GM19455 (cell line): ENCODE measurements at regions not wholly inside any gene's neighbourhood (a gene's known extent, or its start where the extent isn't known, plus 50 kb on each side); places are given as distances from the start of the nearest gene placed in this dataset.
"Not testable (repeated sequence)": the region's sequence is repeated elsewhere in the genome, so short reads cannot be mapped to it uniquely, and the experiment has no call there.

Experiments used
- ATAC-seq: cut with Tn5 transposase; IDR thresholded peaks from one replicate; pipeline ENCODE4 v1.9.1; 2021; ENCODE audit not compliant: unreplicated experiment

DNA sequence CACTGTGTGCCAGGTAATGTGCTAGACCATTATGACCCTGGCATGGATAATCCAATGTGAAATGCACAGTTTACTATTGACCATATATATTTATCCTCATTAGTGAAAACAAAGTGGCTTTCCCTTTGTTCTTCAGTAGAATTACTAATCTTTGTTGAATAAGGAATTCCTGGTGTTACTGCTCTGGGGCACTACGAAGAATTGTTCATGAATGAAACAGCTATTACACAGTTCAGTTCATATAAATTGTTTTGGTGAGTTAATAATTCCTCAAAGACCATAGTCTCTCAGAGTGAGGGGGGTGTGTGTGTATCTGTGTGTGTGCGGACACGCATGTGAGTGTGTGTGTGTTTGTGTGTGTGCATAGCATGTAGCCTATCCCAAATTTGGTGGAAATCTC lies 668.0 kb upstream of the MBL2 start:
- no peak for ATAC-seq

DNA sequence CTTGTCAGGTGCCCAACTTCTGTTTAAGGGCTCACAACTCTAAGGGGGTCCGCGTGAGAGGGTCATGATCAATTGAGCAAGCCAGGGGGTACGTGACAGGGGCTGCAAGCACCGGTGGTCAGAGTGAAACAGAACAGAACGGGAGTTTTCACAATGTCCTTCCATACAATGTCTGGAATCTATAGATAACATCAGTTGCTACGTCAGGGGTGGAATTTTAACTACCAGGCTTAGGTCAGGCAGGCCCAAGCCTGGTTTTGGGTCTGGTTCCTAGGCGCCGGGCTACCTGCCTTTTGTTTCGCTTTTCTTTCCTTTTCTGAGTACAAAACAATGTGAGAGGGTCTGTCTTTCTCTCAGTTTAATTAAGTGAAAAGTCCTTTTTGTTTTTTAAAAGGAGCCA lies 666.5 kb upstream of the MBL2 start:
- ATAC-seq: not testable (repeated sequence)

DNA sequence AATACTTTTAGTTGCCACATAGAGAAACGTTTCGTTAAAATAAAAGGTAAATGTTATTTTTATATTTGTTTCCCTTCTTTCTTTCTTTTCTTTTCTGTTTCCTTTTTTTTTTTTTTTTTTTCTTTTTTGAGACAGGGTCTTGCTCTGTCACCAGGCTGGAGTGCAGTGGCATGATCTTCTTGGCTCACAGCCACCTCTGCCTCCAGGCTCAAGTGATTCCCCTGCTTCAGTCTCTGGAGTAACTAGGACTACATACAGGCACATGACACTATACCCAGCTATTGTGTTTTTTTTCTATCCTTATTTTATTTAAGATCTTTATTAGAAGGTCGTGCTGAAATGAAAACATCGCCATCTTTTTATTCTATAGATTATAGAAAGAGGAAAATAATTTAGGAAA lies 661.8 kb upstream of the MBL2 start:
- ATAC-seq: no peak

DNA sequence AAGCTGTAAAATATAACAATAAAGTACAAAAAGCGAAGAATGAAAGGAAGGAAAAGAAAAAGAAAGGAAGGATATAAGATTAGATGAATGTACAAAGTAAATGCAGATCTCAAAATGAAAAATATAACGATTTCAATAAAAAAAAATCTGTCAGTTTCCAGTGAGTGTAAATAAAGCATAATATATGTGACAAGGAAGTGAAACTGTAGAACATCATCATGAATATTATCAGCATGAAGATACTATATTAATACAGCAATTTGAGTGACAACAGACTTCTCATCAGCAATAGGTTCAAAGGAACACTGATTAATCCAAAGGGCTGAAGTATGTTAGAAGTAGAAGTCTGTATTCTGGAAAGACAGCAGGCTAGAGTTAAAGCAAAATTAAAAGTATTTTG lies 659.5 kb upstream of the MBL2 start:
- ATAC-seq: no peak

DNA sequence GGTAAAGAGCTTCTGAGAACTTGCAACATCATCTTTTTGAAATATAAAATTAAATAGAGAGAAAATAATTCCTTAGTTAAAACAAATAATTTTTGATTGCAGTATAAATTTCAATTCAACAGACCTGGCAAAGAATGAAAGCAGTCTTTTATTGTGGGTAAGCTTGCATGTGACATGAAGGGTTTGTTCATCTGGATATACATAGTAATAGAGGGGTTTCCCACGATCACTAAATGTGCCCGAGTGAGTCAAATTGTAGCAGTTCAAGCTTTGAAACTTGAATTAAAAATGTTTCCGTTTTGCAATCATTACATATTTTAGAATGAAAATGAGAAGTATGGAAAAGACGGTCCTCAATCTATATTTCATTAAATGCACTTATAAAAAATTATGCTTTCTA lies 658.4 kb upstream of the MBL2 start:
- ATAC-seq: no peak

DNA sequence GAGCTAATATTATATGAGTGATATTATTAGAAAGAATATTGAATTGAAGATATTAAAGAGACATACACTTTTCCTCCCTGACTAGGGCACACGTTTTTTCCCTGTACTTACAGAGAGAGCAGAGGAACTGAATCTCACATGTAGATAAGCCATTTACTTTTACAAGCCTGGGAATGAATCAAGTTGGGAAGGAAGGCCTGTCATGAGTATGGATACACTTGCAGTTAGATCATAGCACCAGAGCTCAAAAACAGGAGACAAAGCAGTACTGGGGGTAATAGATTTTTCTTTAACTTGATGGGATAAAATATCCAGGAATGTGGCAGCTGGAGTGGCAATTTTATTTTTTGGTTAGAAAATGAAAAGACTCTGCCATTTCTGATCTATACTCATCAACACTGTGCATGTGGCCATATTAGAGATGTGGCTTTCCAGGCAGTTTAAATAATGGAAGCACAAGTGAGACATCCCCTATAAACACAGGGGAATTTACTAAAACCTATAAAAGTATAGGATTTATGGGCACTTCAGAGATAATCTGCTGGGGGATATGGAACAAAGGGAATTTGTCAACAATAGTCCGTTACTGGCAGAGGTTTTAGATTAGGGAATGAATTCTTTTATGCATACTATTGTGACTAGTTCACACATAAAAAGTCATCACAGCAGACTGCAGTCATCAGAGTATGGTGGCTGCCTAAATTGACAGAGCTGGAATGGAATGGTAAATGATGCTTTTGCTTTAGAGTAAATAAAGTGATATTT lies 657.7 kb upstream of the MBL2 start:
- ATAC-seq: no peak

DNA sequence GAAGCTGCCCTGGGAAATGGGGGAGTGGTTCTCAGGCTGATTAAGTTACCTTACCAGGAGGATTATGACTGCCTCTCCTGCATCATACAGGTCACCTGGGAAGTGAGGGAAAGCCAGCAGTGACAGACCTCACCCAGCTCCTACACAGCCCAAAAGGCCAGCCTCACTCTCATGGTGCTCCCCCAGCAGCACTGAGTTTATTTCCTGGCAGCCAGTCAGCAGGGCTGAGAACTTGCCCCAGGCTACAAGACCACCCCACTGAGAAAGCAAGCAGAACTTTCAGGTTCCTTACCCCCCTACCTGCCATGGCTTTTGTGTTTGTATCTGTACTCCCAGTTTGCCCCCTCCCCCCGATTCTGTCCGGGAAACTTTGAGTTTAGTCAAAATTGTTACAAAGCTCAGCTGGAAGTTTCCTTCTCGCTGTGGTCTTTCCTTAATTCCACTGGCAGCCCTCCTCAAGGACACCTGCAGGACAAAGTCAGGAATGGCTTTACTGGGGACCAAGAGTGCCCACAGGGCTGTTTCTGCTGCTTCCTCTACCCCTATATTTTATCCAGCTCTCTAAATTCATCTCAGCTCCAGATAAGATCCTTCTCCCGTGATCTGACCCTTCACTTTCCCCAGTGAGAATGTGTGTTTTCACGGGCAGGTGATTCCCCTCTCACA lies 649.8 kb upstream of the MBL2 start:
- ATAC-seq: no peak

DNA sequence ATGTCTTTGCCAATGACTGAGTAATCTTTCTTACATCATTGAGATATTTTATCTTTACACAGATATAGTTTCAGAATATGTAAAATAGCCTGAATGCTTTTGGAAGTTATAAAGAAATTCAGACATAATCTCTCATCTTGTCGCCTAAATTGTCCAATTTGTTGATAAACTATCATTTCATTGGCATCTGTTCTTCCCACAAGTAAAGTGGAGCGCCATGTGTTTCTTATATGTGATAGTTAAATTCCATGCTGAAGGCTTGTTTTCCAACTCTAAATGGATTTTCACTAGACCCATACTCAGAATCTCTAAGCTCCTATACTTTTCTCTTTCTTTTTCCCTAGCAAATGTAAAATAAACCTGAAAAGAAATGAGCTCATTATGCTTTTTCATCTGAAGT lies 640.1 kb upstream of the MBL2 start:
- ATAC-seq: no peak

DNA sequence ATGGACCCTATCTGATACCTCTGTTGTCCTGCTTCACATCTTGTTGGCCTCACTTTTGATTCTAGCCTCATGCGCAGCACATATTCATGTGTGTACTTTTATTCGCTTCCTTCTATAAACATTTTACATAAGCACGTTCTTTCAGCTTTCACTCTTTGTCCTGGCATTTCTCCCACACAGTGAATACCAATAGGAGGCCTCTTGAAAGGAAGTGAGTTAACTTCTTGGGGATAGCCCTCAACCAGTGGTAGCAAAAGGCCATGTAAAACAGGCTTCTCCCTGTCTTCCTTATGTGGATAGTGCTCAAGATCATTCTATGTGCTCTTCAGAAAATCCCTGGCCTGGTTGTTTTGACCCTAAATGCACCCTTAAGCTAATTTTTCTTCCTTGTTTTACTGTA lies 633.9 kb upstream of the MBL2 start:
- no peak for ATAC-seq

DNA sequence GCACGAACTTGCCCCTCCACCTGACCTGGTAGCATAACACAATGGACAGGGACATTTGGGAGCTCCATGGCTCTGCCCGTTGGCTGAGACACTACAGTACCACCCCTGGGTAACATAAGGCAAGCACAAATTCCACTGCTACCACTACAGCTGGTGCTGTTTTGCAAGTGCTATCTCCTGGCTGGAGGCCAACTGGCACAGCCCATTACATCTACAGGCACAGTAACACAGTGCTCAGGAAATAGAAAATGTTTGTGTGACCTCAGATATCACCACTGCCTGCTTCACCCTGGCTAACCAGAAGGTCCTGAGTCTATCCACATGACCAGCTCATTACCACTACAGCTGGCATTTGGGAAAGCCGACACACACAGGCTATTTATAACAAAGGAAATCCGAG lies 631.1 kb upstream of the MBL2 start:
- ATAC-seq: no peak

DNA sequence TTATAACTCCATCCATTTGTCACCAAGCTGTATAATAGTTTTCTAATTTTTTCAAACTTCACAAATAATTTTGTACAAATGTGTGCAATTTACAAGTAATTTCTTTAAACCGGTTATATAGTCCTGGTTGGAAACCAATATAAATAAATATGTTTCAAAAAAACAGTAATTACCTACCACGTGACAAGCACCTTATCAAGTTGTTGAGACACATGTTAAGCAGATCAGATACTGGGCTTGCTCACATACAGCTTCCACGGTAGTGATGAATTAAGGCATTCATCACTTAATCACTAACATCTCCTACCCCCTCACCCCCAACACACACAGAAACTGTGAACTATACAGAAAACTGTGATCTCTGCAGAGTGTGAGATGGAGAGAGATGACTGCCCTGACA lies 630.0 kb upstream of the MBL2 start:
- no peak for ATAC-seq

DNA sequence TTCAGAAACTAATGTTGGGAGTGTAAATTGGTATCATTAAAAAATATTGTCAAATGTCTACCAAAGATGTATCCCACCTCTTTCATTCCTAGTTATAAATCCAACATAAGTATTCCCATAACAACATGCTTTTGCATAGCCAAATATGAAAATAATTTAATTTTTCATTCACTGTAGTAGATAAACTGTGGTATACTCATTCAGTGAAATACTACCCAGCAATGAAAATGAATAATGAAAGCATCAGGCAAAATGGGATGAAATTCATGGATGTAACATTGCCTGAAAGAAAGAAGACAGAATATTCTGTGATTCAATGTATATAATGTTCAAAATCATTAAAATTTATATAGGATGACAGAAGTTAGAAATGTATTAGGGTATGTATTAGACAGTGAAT lies 629.0 kb upstream of the MBL2 start:
- ATAC-seq: no peak

DNA sequence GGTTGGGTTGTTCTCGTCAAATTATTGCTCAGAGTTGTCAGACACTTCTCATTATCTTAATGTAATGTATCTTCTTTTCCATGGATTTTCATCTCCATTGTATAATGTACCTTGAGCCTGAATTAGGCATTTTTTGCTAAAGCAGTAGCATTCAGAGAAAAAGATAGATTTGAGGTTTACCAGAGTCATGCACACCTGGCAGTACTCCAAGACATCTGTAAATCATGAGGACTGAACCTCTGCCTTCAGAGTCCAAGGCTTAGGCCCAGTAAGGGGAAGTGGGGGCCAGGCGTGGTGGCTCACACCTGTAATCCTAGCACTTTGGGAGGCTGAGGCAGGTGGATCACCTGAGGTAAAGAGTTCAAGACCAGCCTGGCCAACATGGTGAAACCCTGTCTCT lies 624.3 kb upstream of the MBL2 start:
- ATAC-seq: no peak

DNA sequence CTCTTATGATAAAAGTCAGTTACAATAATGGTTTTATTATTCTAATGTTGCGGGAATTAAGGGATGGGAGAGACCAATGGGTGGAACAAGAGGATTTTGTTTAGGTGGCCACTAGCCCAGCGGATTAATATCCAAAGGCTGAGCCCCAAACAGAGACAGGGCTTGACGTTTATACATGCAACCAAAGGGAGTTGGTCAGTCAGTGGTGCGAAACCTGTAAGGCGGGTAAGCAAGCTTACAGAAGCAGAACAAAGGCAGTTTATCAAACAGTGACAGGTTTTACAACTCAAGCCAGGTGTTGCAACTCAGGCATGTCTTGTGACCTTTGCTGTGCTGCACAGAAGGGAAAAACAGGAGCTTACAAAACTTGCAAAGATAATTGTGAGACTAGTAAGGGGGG lies 622.9 kb upstream of the MBL2 start:
- ATAC-seq: no peak

DNA sequence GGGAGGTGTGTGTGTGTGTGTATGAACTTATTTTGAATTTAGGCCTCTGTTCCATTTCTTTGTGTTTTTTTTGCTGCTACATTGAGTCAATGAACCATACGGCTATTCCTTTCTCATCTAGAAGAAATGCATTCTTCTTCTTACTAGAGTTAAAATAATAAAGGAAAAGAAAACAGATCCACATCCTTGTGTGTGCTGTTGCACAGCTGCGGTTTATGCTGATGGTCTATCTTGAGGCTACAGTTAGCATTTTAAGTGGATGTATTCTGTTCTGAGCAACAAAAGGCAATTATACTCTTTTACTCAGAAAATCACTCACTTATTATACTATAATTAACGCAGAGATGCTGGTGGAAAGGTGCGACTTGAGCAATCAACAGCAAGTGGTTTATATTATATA lies 615.0 kb upstream of the MBL2 start:
- no peak for ATAC-seq

DNA sequence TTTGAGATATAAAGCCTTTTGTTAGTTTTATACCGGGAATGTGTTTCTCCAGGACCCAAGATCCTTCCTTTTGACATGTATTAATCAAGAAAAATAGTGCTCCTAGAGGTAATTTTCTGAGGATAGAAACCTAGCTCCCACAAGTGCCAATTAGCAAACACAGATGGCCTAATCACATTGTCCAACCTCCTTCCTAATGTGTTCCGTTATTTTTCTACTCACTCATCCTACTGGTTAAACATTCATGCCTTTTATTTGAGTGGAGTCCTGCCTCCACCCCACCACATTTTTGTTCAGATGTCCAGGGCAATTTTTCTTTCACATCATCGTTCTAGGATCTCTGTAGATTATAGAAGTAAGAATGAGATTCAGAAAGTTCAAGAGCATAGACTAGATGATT lies 610.0 kb upstream of the MBL2 start:
- no peak for ATAC-seq

DNA sequence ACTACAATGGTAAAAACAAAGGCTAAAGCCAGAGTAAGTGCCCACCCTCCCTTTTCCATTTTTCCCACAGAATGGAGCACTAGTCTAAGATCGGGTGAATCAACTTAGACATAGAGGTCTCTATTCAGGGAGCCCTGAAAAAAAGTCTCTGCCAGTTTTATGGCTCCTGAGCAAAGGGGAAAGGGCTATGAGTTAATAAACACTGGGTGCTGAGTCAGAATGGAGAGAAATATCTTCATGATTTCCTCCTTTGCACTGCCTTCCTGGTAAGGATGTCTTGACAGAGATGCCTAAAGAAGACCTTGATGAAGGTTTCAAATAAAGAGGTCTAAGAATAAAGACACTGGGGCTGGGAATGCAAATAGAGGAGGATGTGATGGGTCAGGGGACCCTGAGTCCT lies 607.4 kb upstream of the MBL2 start:
- ATAC-seq: no peak

DNA sequence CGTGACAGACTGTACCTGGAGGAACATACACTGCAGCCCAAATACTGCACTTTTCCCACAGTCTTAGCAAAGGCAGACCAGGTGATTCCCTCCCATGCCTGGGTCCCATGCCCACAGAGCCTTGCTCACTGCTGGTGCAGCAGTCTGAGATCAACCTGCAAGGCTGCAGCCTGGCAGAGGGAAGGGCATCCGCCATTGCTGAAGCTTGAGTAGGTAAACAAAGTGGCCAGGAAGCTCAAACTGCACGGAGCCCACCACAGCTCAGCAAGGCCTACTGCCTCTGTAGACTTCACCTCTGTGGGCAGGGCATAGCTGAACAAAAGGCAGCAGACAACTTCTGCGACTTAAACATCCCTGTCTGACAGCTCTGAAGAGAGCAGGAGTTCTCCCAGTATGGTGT lies 597.8 kb upstream of the MBL2 start:
- ATAC-seq: no peak

DNA sequence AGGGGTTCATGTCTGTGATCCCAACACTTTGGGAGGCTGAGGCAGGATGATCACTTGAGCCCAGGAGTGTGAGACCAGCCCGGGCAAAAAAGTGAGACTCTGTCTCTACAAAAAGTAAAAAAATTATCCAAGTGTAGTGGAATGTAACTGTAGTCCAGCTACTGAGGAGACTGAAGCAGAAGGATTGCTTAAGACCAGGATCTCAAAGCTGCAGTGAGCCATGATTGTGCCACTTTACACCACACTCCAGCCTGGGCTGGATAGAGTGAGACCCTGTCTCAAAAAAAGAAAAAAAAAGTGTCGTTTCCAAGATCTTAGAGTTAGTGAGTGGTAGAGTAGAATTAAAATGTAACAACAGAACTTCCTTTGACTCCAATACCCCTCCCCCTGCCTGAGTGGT lies 589.4 kb upstream of the MBL2 start:
- ATAC-seq: no peak

DNA sequence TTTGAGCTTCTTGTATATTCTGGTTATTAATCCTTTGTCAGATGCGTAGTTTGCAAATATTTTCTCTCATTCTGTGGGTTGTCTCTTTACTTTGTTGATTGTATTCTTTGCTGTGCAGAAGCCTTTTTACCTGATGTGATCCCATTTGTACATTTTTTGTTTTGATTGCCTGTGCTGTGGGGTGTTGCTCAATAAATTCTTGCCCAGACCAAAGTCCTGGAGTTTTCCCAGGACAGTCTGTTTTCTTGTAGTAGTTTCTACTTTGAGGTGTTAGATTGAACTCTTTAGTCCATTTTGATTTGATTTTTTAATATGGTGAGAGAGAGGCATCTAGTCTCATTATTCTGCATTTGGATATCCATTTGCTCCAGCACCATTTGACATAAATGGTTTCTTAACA lies 588.7 kb upstream of the MBL2 start:
- ATAC-seq: no peak

DNA sequence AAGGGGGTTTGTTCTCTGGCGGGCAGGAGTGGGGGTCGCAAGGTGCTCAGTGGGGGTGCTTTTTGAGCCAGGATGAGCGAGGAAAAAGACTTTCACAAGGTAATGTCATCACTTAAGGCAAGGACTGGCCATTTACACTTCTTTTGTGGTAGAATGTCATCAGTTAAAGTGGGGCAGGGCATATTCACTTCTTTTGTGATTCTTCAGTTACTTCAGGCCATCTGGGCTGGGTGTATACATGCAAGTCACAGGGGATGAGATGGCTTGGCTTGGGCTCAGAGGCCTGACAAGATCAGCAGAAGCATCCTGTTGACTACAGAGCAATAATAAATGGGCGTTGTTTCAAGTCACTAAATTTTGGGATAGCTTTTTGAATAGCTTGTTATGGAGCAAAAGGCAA lies 586.4 kb upstream of the MBL2 start:
- ATAC-seq: not testable (repeated sequence)

DNA sequence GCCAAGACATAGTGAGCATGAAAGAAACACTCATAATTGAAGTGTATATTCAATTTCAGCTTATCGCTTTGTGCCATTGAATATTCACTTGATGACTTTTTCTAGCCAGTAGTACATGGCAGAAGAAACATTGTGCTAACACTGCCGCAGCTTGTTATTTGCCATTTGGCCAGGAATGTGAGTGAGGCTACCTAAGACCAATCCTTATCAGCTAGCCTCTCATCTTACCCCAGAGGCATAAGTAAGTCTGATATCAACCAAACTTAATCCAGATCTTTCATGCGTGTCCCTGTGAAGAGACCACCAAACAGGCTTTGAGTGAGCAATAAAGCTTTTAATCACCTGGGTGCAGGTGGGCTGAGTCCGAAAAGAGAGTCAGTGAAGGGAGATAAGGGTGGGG lies 586.0 kb upstream of the MBL2 start:
- ATAC-seq: no peak

DNA sequence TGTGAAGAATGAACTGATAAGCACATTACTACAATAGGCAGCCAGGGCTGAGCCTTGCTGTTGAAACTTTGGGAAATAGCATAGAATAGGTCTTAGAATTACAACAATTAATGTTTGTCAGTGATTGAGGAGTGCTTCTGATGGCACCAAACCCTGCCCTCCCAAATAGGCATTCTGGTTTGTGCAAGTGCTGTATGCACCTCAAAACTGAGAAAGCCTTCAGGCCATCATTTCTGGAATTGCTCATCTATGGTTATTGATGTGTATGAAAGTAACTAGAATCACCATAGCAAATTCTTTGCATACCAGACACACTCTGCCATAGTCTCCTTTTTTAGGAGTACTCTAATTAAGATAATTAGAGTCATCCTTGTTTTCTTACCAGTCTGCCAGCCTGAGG lies 585.0 kb upstream of the MBL2 start:
- ATAC-seq: no peak
